GM23248 (cell line): ENCODE measurements at regions not wholly inside any gene's neighbourhood (a gene's known extent, or its start where the extent isn't known, plus 50 kb on each side); places are given as distances from the start of the nearest gene placed in this dataset.
"Not testable (repeated sequence)": the region's sequence is repeated elsewhere in the genome, so short reads cannot be mapped to it uniquely, and the experiment has no call there.

ENCODE experiments used
- DNase-seq: peaks from one replicate; pipeline ENCODE4 v3.0.0-alpha.2; 2015
- H2AFZ ChIP-seq: fragments of 200-600 bp; sonication (generic); 2 replicates; pipeline ENCODE4 v1.6.1; 2016; ENCODE audit warnings: antibody characterized with exemption
- H3F3A ChIP-seq: fragments of 200-600 bp; sonication (generic); 2 replicates; pipeline ENCODE4 v1.6.1; 2016; ENCODE audit warnings: mild to moderate bottlenecking, antibody characterized with exemption, mixed run types; ENCODE audit not compliant: insufficient read depth
- H3K27ac ChIP-seq: fragments of 200-600 bp; sonication (generic); 2 replicates; pipeline ENCODE4 v1.5.1; 2016; ENCODE audit warnings: mild to moderate bottlenecking
- H3K27me3 ChIP-seq: fragments of 200-600 bp; sonication (generic); replicated peaks from 2 replicates; pipeline ENCODE4 v1.6.1; 2016; ENCODE audit warnings: mild to moderate bottlenecking; ENCODE audit not compliant: insufficient read depth
- H3K36me3 ChIP-seq: fragments of 200-600 bp; sonication (generic); 2 replicates; pipeline ENCODE4 v1.6.1; 2016; ENCODE audit warnings: low read depth, mild to moderate bottlenecking
- H3K4me1 ChIP-seq: fragments of 200-600 bp; sonication (generic); 2 replicates; pipeline ENCODE4 v1.6.1; 2016; ENCODE audit warnings: mild to moderate bottlenecking; ENCODE audit not compliant: insufficient read depth
- H3K4me2 ChIP-seq: fragments of 200-600 bp; sonication (generic); one replicate; pipeline ENCODE4 v1.6.1; 2016; ENCODE audit warnings: mild to moderate bottlenecking; ENCODE audit not compliant: unreplicated experiment
- H3K4me3 ChIP-seq: fragments of 200-600 bp; sonication (generic); 2 replicates; pipeline ENCODE4 v1.5.1; 2016; ENCODE audit warnings: mild to moderate bottlenecking
- H3K79me2 ChIP-seq: fragments of 200-600 bp; sonication (generic); 2 replicates; pipeline ENCODE4 v1.6.1; 2016; ENCODE audit warnings: mild to moderate bottlenecking; ENCODE audit not compliant: insufficient read depth
- H3K9ac ChIP-seq: fragments of 200-600 bp; sonication (generic); 2 replicates; pipeline ENCODE4 v1.6.1; 2016; ENCODE audit warnings: mild to moderate bottlenecking
- H3K9me2 ChIP-seq: fragments of 200-600 bp; sonication (generic); 2 replicates; pipeline ENCODE4 v1.6.1; 2016; ENCODE audit warnings: mixed run types, mild to moderate bottlenecking, moderate library complexity; ENCODE audit not compliant: insufficient read depth
- H3K9me3 ChIP-seq: fragments of 200-600 bp; sonication (generic); one replicate; pipeline ENCODE4 v1.6.1; 2017; ENCODE audit warnings: low read depth
- H4K20me1 ChIP-seq: fragments of 200-600 bp; sonication (generic); 2 replicates; pipeline ENCODE4 v1.6.0; 2016; ENCODE audit not compliant: insufficient read depth
- EZH2 ChIP-seq: fragments of 200-600 bp; sonication (generic); IDR thresholded peaks from 2 replicates; pipeline ENCODE4 v1.6.1; 2018; ENCODE audit warnings: antibody characterized with exemption, mild to moderate bottlenecking; ENCODE audit not compliant: insufficient read depth, poor library complexity, severe bottlenecking
- EZH2phosphoT487 ChIP-seq: fragments of 200-600 bp; sonication (generic); IDR thresholded peaks from 2 replicates; pipeline ENCODE4 v1.6.1; 2018; ENCODE audit warnings: antibody characterized with exemption, moderate library complexity, mild to moderate bottlenecking, low read depth; ENCODE audit not compliant: insufficient read depth
- WGBS, 2 experiments: methylation state at CpG; one replicate each; pipeline ENCODE4 v1.1.6; 2015 to 2017; ENCODE audit warnings: low lambda C conversion rate in 2 of 2, low coverage in 1 of 2; ENCODE audit errors: missing lambda C conversion rate in 2 of 2; 5-methylcytosine and 5-hydroxymethylcytosine counted together
- in situ Hi-C: fragments of 300-500 bp; cut with MboI; formaldehyde crosslinking; loops from 2 replicates; pipeline ENCODE4 v1.15.0; 2020

DNA sequence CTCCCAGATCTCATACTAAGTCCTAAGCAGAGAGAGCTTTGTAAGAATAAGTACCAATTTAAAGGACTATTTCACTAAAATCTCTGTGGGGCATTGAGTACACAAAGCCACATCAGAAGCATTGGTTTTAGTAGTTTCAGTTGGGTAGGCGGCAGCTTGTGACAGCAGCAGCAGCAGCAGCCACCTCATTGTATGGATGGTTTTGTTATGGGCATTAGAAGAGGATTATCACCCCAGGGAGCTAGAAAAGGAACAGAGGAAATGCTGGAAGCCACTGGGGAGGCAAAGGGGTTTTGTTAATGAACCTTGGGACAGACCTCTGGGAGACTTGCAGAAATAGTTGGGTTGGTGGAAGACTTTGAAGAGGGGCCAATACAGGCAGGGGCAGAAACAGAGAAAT, 93.9 kb upstream of the FRMPD3 start:
- no peak overlapping the region for H3K9ac ChIP-seq
- no peak overlapping the region for H2AFZ ChIP-seq
- TF ChIP-seq EZH2: no peak
- no peak for TF ChIP-seq EZH2phosphoT487
- H3K4me2 ChIP-seq: no peak overlapping the region
- DNase-seq: no peak
- 0% methylated on average over 1 of the region's 1 CpG for WGBS, 2 experiments
- no peak overlapping the region for H3K27ac ChIP-seq
- H3K9me2 ChIP-seq: no peaks in the 10 kb centered on the region
- no peaks in the 10 kb centered on the region for H3K9me3 ChIP-seq
- in situ Hi-C loops: no loop called here
- H3K4me1 ChIP-seq: no peaks in the 10 kb centered on the region
- H3K27me3 ChIP-seq: no peaks in the 10 kb centered on the region
- no peaks in the 10 kb centered on the region for H4K20me1 ChIP-seq
- no peaks in the 10 kb centered on the region for H3K79me2 ChIP-seq
- no peak overlapping the region for H3K4me3 ChIP-seq
- no peaks in the 10 kb centered on the region for H3K36me3 ChIP-seq
- H3F3A ChIP-seq: no peaks in the 10 kb centered on the region

DNA sequence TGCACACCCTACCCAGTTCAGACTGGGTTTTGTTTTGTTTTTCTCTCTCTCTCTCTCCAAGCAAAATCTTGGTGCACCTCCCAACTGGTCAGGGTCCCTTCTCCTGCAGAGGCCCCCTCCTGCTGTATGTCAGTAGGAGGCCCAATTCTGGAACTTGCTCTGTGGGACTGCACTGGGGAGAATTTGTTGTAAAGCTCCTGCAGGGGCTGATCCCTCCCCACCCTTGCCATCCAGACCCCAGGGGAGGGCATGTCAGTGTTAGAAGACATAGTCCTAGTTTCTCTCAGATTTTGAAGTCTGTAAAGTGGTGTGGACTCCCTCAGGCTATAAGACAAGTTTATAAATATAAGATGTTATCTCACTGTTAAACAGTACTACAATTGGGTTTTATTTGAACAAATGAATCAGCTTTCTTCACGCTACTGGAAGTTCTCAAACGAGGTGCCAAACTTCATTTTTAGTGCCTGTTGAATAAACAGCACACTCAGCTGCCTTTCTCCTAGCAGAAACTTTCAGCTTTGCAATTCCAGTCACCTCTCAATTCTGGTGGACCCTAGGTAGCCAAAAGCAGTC, 88.6 kb upstream of the FRMPD3 start:
- Histone ChIP-seq H3K4me1 (no peaks in the 10 kb centered on the region), H3K9me3 (no peaks in the 10 kb centered on the region), H3K9ac (no peak overlapping the region), H3K9me2 (no peaks in the 10 kb centered on the region), H3K4me2 (no peak overlapping the region), H2AFZ (no peak overlapping the region), H4K20me1 (no peaks in the 10 kb centered on the region), H3K36me3 (no peaks in the 10 kb centered on the region), H3K4me3 (no peak overlapping the region), H3K27me3 (no peaks in the 10 kb centered on the region), H3K27ac (no peak overlapping the region), H3F3A (no peaks in the 10 kb centered on the region), H3K79me2 (no peaks in the 10 kb centered on the region)
- DNase-seq: no peak
- WGBS, 2 experiments: 5 to 8% methylated on average over 2 of the region's 2 CpGs
- no peak for TF ChIP-seq EZH2phosphoT487
- in situ Hi-C loops: no loop called here

DNA sequence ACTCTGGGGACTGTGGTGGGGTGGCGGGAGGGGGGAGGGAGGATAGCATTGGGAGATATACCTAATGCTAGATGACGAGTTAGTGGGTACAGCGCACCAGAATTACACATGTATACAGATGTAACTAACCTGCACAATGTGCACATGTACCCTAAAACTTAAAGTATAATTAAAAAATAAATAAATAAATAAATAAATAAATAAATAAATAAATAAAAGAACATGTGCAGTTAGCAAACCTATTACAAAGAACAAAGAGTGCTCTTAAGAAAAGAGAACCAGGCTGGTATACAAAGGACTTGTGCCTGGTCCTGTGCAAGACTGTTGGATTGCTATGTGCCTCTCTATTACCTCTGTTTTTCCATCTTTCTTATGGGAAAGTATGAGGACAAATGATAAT, 79.3 kb upstream of the FRMPD3 start:
- H3K4me2 ChIP-seq, in situ Hi-C loops, H3K9me3 ChIP-seq, H4K20me1 ChIP-seq, H3F3A ChIP-seq, H3K9me2 ChIP-seq, H3K36me3 ChIP-seq, H3K79me2 ChIP-seq, H3K27me3 ChIP-seq, H3K4me1 ChIP-seq, H3K27ac ChIP-seq, H2AFZ ChIP-seq, H3K4me3 ChIP-seq, H3K9ac ChIP-seq, DNase-seq: not testable (repeated sequence)
- WGBS, 2 experiments: 41% methylated on average over 3 of the region's 3 CpGs; no CpG with 5 or more reads in 1 of the 2 experiments

DNA sequence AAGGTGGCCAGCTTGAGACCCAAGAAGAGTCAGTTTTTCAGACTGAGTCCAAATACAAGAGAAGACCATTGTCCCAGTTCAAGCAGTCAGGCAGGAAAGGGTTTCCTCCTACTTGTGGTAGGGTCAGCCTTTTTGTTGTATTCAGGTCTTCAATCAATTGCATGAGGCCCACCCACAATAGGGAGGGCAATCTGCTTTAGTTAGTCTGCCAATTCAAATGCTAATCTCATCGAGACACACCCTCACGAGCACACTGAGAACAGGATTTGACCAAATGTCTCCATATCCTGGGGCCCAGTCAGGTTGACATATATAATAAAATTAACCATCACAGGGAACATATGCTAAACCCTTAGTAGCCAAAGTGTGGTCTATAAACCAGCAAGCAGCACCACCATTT, 75.3 kb upstream of the FRMPD3 start:
- no peak for DNase-seq
- Histone ChIP-seq H3K4me1 (no peaks in the 10 kb centered on the region), H3K9ac (no peak overlapping the region), H2AFZ (no peak overlapping the region), H3K27ac (no peak overlapping the region), H3K9me2 (no peaks in the 10 kb centered on the region), H4K20me1 (no peaks in the 10 kb centered on the region), H3F3A (no peaks in the 10 kb centered on the region), H3K79me2 (no peaks in the 10 kb centered on the region), H3K9me3 (no peaks in the 10 kb centered on the region), H3K4me3 (no peak overlapping the region), H3K27me3 (no peaks in the 10 kb centered on the region), H3K4me2 (no peak overlapping the region), H3K36me3 (no peaks in the 10 kb centered on the region)
- in situ Hi-C loops: no loop called here
- no peak for TF ChIP-seq EZH2phosphoT487
- TF ChIP-seq EZH2: no peak
- WGBS, 2 experiments: 0 to 4% methylated on average over 2 of the region's 2 CpGs

DNA sequence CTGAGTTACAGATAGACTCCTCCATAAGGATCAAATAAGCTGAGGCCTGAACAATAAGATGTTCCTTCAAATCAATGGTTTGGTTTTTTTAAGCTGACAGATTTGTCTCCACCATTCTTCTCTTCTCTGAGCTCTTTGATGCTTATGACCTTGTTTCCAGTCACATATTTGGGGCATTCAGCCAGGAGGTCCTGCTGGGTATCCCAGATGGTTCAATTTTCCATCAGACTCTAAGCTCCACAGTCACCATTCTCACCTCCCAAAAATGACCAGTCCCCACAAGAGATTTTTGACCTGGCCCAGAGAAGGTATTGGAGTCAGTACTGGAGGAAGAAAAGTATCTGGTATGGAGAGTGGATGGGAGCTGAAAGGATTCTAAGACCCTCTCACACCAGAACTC, 74.6 kb upstream of the FRMPD3 start:
- no peak for DNase-seq
- H3K9ac ChIP-seq: no peak overlapping the region
- H3K27me3 ChIP-seq: no peaks in the 10 kb centered on the region
- no peaks in the 10 kb centered on the region for H3K4me1 ChIP-seq
- no peaks in the 10 kb centered on the region for H3K9me2 ChIP-seq
- in situ Hi-C loops: no loop called here
- no peaks in the 10 kb centered on the region for H3K36me3 ChIP-seq
- no peak overlapping the region for H3K27ac ChIP-seq
- no peaks in the 10 kb centered on the region for H3F3A ChIP-seq
- H3K4me2 ChIP-seq: no peak overlapping the region
- no peak overlapping the region for H2AFZ ChIP-seq
- no peaks in the 10 kb centered on the region for H3K9me3 ChIP-seq
- no peak overlapping the region for H3K4me3 ChIP-seq
- H3K79me2 ChIP-seq: no peaks in the 10 kb centered on the region
- TF ChIP-seq EZH2 (no peak), EZH2phosphoT487 (no peak)
- no peaks in the 10 kb centered on the region for H4K20me1 ChIP-seq

DNA sequence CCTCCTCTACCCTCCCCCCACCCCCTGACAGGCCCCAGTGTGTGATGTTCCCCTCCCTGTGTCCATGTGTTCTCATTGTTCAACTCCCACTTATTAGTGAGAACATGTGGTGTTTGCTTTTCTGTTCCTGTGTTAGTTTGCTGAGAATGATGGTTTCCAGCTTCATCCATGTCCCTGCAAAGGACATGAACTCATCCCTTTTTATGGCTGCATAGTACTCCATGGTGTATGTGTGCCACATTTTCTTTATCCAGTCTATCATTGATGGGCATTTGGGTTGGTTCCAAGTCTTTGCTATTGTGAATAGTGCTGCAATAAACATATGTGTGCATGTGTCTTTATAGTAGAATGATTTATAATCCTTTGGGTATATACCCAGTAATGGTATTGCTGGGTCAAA, 73.3 kb upstream of the FRMPD3 start:
- H2AFZ ChIP-seq, H3K4me1 ChIP-seq, H3K79me2 ChIP-seq, H3K36me3 ChIP-seq, H4K20me1 ChIP-seq, H3F3A ChIP-seq, H3K4me2 ChIP-seq, H3K27me3 ChIP-seq, H3K9me2 ChIP-seq, H3K27ac ChIP-seq, DNase-seq, H3K9me3 ChIP-seq, in situ Hi-C loops, H3K4me3 ChIP-seq, H3K9ac ChIP-seq: not testable (repeated sequence)
